Left lung (tissue), 4 donors: ENCODE measurements at regions not wholly inside any gene's neighbourhood (a gene's known extent, or its start where the extent isn't known, plus 50 kb on each side); places are given as distances from the start of the nearest gene placed in this dataset.

Experiments used
- ATAC-seq: fragments of 200-7000 bp; cut with Tn5 transposase; one replicate; pipeline ENCODE4 v1.9.1; 2020; ENCODE audit warnings: moderate library complexity
- DNase-seq, 4 donors: peaks; one replicate each; pipeline ENCODE4 v3.0.0-alpha.2; 2013 to 2020
- H3K27ac ChIP-seq, 2 donors: fragments of 200-600 bp; sonication (generic) in 1 of 2; one replicate each; pipeline versions ENCODE4 v1.5.0 to v1.8.0; 2020 to 2021
- H3K27me3 ChIP-seq, 2 donors: fragments of 200-600 bp; sonication (generic) in 1 of 2; one replicate each; pipeline versions ENCODE4 v1.5.0 to v1.8.0; 2020 to 2021
- H3K36me3 ChIP-seq, 2 donors: fragments of 200-600 bp; sonication (generic) in 1 of 2; one replicate each; pipeline versions ENCODE4 v1.5.0 to v1.8.0; 2020 to 2021
- H3K4me1 ChIP-seq, 2 donors: fragments of 200-600 bp; one replicate each; pipeline ENCODE4 v1.8.0; 2021
- H3K4me3 ChIP-seq, 2 donors: fragments of 200-600 bp; sonication (generic) in 1 of 2; one replicate each; pipeline versions ENCODE4 v1.5.0 to v1.8.0; 2020 to 2021; ENCODE audit warnings: mild to moderate bottlenecking in 1 of 2
- H3K9me3 ChIP-seq, 2 donors: fragments of 200-600 bp; sonication (generic) in 1 of 2; one replicate each; pipeline versions ENCODE4 v1.5.0 to v1.8.0; 2020 to 2021
- CTCF ChIP-seq, 2 donors: fragments of 200-600 bp; sonication (generic) in 1 of 2; IDR thresholded peaks; one replicate each; pipeline versions ENCODE4 v1.5.0 to v1.8.0; 2021; ENCODE audit warnings: antibody characterized with exemption in 2 of 2
- intact Hi-C, 2 donors: fragments of 100-400 bp; cut with DNase I; formaldehyde crosslinking; loops; one replicate each; pipeline versions ENCODE4 v1.11.2 to v1.14.2; 2022
- donor health status: DM: no; HTN: yes; CAD: no.
- donor health status: DM: no; HTN: no; CAD: no.

- intact Hi-C loops, result no loop called here
- Histone ChIP-seq H3K4me1 (no peaks in the 10 kb centered on the region), H3K4me3 (no peak overlapping the region), H3K36me3 (no peaks in the 10 kb centered on the region), H3K9me3 (no peaks in the 10 kb centered on the region), H3K27me3 (no peaks in the 10 kb centered on the region), H3K27ac (no peak overlapping the region)
- TF ChIP-seq CTCF (IDR thresholded peaks at IDR 0.05), result no peak
- no peak for ATAC-seq
- no peak for DNase-seq
These were observed 62.8 kb upstream of the GCSH start for GRCh38 chr16:81158964-81159363.

GRCh38 chr16:81155769-81156168, 59.6 kb upstream of the GCSH start:
- no peak overlapping the region for H3K4me3 ChIP-seq
- no peaks in the 10 kb centered on the region for H3K36me3 ChIP-seq
- intact Hi-C loops, result no loop called here
- H3K27me3 ChIP-seq, result no peaks in the 10 kb centered on the region
- no peak for TF ChIP-seq CTCF (IDR thresholded peaks at IDR 0.05)
- DNase-seq, result no peak
- ATAC-seq, result no peak
- H3K4me1 ChIP-seq, result no peaks in the 10 kb centered on the region
- no peak overlapping the region for H3K27ac ChIP-seq
- no peaks in the 10 kb centered on the region for H3K9me3 ChIP-seq

- H3K9me3 ChIP-seq, result no peaks in the 10 kb centered on the region
- no peak for TF ChIP-seq CTCF (IDR thresholded peaks at IDR 0.05)
- no peaks in the 10 kb centered on the region for H3K36me3 ChIP-seq
- DNase-seq, result no peak
- no peaks in the 10 kb centered on the region for H3K4me1 ChIP-seq
- peaks cover 0 to 6% of the 10 kb centered on the region in 2 donors for H3K27me3 ChIP-seq
- ATAC-seq, result no peak
- H3K27ac ChIP-seq, result no peak overlapping the region
- intact Hi-C loops, result no loop called here
- H3K4me3 ChIP-seq, result no peak overlapping the region
These were observed 55.6 kb upstream of the GCSH start for GRCh38 chr16:81151648-81152310.

- H3K4me3 ChIP-seq, result no peak overlapping the region
- DNase-seq (no peak), ATAC-seq (no peak)
- no peaks in the 10 kb centered on the region for H3K9me3 ChIP-seq
- no peaks in the 10 kb centered on the region for H3K36me3 ChIP-seq
- TF ChIP-seq CTCF (IDR thresholded peaks at IDR 0.05), result no peak
- no peak overlapping the region for H3K27ac ChIP-seq
- H3K4me1 ChIP-seq, result no peaks in the 10 kb centered on the region
- H3K27me3 ChIP-seq, result peaks cover 0 to 20% of the 10 kb centered on the region in 2 donors
- intact Hi-C loops, result no loop called here
These were observed 53.4 kb upstream of the GCSH start for GRCh38 chr16:81149614-81150013.

- no peak overlapping the region for H3K4me3 ChIP-seq
- intact Hi-C loops, result no loop called here
- no peak for TF ChIP-seq CTCF (IDR thresholded peaks at IDR 0.05)
- no peaks in the 10 kb centered on the region for H3K4me1 ChIP-seq
- H3K36me3 ChIP-seq, result no peaks in the 10 kb centered on the region
- H3K9me3 ChIP-seq, result no peaks in the 10 kb centered on the region
- peaks cover 0 to 25% of the 10 kb centered on the region in 2 donors for H3K27me3 ChIP-seq
- H3K27ac ChIP-seq, result no peak overlapping the region
- ATAC-seq, result no peak
- DNase-seq, result no peak
These were observed 52.1 kb upstream of the GCSH start for GRCh38 chr16:81148277-81148676.
